DOHH2 (cell line): ENCODE measurements at regions not wholly inside any gene's neighbourhood (a gene's known extent, or its start where the extent isn't known, plus 50 kb on each side); places are given as distances from the start of the nearest gene placed in this dataset.

Source experiments
- H3F3A ChIP-seq: fragments of 200-600 bp; sonication (generic), shearing (Covaris generic); 2 replicates; pipeline ENCODE4 v1.6.0; 2016; ENCODE audit warnings: antibody characterized with exemption, mild to moderate bottlenecking; ENCODE audit not compliant: control insufficient read depth, insufficient read depth
- H3K27ac ChIP-seq: fragments of 200-600 bp; sonication (generic); 2 replicates; pipeline ENCODE4 v1.5.1; 2014; ENCODE audit warnings: low read depth, mild to moderate bottlenecking, low read length, moderate library complexity
- H3K27me3 ChIP-seq: fragments of 200-600 bp; sonication (generic); 2 replicates; pipeline ENCODE4 v1.6.1; 2014; ENCODE audit warnings: mild to moderate bottlenecking, low read length, mixed read lengths; ENCODE audit not compliant: control insufficient read depth
- H3K36me3 ChIP-seq: fragments of 200-600 bp; sonication (generic); 2 replicates; pipeline ENCODE4 v1.6.1; 2014; ENCODE audit warnings: mild to moderate bottlenecking, low read length, moderate library complexity, mixed read lengths; ENCODE audit not compliant: control insufficient read depth
- H3K4me1 ChIP-seq: fragments of 200-600 bp; sonication (generic); 2 replicates; pipeline ENCODE4 v1.6.1; 2014; ENCODE audit warnings: mild to moderate bottlenecking, low read length, mixed read lengths; ENCODE audit not compliant: control insufficient read depth
- H3K4me2 ChIP-seq: fragments of 200-600 bp; sonication (generic); 2 replicates; pipeline ENCODE4 v1.6.0; 2014; ENCODE audit warnings: mild to moderate bottlenecking, low read length, moderate library complexity
- H3K4me3 ChIP-seq: fragments of 200-600 bp; sonication (generic); 2 replicates; pipeline ENCODE4 v1.5.1; 2014; ENCODE audit warnings: mild to moderate bottlenecking, low read length, mixed read lengths
- H3K79me2 ChIP-seq: fragments of 200-600 bp; sonication (generic); 2 replicates; pipeline ENCODE4 v1.6.1; 2014; ENCODE audit warnings: mild to moderate bottlenecking, low read length, mixed read lengths; ENCODE audit not compliant: control insufficient read depth
- H3K9me2 ChIP-seq: fragments of 200-600 bp; sonication (generic); replicated peaks from 2 replicates; pipeline ENCODE4 v1.6.1; 2014; ENCODE audit warnings: mild to moderate bottlenecking, low read length, mixed read lengths; ENCODE audit not compliant: control insufficient read depth
- H3K9me3 ChIP-seq: fragments of 200-600 bp; sonication (generic); 2 replicates; pipeline ENCODE4 v1.6.1; 2014; ENCODE audit warnings: antibody characterized with exemption, low read length, mixed read lengths; ENCODE audit not compliant: control insufficient read depth, insufficient read depth
- H4K20me1 ChIP-seq: fragments of 200-600 bp; sonication (generic); 2 replicates; pipeline ENCODE4 v1.6.0; 2014; ENCODE audit warnings: low read depth, mild to moderate bottlenecking, antibody characterized with exemption, low read length, moderate library complexity; ENCODE audit not compliant: control insufficient read depth, insufficient read depth
- CTCF ChIP-seq: fragments of 200-600 bp; sonication (generic); IDR thresholded peaks from one replicate; pipeline ENCODE4 v1.5.1; 2014; ENCODE audit warnings: antibody characterized with exemption, mild to moderate bottlenecking, low read depth, low read length; ENCODE audit not compliant: poor library complexity, severe bottlenecking
- EZH2phosphoT487 ChIP-seq: fragments of 200-600 bp; sonication (generic); IDR thresholded peaks from 2 replicates; pipeline ENCODE4 v1.6.1; 2017; ENCODE audit warnings: borderline replicate concordance, mild to moderate bottlenecking, antibody characterized with exemption, low read length, moderate library complexity, mixed read lengths

DNA sequence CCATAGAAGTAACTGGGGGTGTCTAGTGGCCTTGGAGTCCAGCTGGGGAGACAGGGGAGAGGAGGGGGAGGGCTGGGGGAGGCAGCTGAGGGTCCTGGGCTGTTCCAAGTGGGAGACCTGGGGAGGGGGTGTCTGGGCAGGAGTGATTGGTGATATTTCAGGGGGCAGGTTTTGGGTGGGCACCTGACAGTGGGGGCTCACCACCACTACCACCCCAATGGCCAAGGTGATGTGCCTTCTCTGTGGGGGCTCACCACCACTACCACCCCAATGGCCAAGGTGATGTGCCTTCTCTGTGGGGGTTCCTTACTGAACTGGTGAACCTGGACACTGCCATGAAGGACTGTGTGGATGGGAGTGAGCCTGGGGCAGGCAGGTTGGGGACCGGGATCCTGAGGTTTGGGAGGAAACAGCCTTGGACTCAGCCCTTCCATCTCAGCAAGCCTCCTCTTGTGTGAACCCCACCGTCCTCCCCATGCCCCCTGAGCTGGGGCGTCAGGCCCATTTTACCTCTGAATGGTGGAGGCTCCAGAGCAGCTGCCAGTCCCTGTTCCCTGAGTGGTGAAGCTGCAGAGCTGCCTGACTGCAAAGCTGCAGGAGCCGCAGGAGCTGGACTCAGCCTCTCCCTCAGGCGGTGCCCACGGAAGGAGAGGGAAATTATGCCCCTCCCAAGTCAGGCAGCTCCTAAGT is 50.6 kb upstream of the ZNF716 start:
- Histone ChIP-seq H3K79me2 (no peaks in the 10 kb centered on the region), H3K9me2 (no peaks in the 10 kb centered on the region), H3K36me3 (no peaks in the 10 kb centered on the region), H4K20me1 (no peaks in the 10 kb centered on the region), H3K4me2 (no peak overlapping the region), H3K27ac (no peak overlapping the region), H3K9me3 (peaks cover 50% of the 10 kb centered on the region), H3F3A (no peaks in the 10 kb centered on the region), H3K4me3 (no peak overlapping the region), H3K4me1 (no peaks in the 10 kb centered on the region), H3K27me3 (no peaks in the 10 kb centered on the region)
- TF ChIP-seq CTCF (no peak), EZH2phosphoT487 (no peak)

DNA sequence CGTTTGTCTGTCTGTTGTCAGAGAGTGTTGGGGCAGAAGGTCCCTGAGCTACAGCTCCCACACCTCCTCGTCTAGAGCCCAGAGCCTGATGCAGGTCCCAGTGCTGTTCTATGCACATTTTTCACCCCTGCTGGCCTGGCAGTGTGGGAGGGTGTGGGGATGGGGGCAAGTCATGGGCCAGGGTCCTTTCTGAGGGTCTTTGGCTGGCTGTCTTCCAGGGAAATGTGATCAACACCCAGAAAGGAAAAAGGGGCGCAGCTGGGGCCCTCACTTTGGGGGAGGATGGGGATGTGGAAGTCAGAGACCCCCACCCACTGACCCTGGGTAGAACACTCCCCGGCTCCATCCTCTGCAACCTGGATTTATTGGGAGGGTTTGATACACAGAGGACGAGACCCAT is 50.0 kb upstream of the ZNF716 start:
- Histone ChIP-seq H3K4me1 (no peaks in the 10 kb centered on the region), H3K79me2 (no peaks in the 10 kb centered on the region), H3K27me3 (no peaks in the 10 kb centered on the region), H4K20me1 (no peaks in the 10 kb centered on the region), H3K27ac (no peak overlapping the region), H3K4me3 (no peak overlapping the region), H3K9me2 (no peaks in the 10 kb centered on the region), H3K9me3 (peaks cover 50% of the 10 kb centered on the region), H3K4me2 (no peak overlapping the region), H3K36me3 (no peaks in the 10 kb centered on the region), H3F3A (no peaks in the 10 kb centered on the region)
- TF ChIP-seq EZH2phosphoT487 = no peak
- no peak for TF ChIP-seq CTCF
